Liver (tissue), 3 donors: ENCODE measurements at regions not wholly inside any gene's neighbourhood (a gene's known extent, or its start where the extent isn't known, plus 50 kb on each side); places are given as distances from the start of the nearest gene placed in this dataset.

Experiments
- GABPA ChIP-seq, 2 donors: IDR thresholded peaks in 1 of 2; conservative IDR thresholded peaks in 1 of 2; 2 replicates each; pipeline ENCODE4 v1.6.1; 2016; ENCODE audit warnings: antibody characterized with exemption in 2 of 2, mild to moderate bottlenecking in 1 of 2, moderate library complexity in 1 of 2
- HNF4A ChIP-seq, 2 donors: conservative IDR thresholded peaks; 2 replicates each; pipeline ENCODE4 v1.6.1; 2016; ENCODE audit warnings: antibody characterized with exemption in 2 of 2, mild to moderate bottlenecking in 2 of 2
- RAD21 ChIP-seq, 2 donors: IDR thresholded peaks; 2 replicates each; pipeline ENCODE4 v1.6.1; 2016; ENCODE audit warnings: antibody characterized with exemption in 2 of 2, mild to moderate bottlenecking in 2 of 2
- SP1 ChIP-seq: IDR thresholded peaks from 2 replicates; pipeline ENCODE4 v1.6.1; 2018; ENCODE audit warnings: antibody characterized with exemption, mild to moderate bottlenecking
- TAF1 ChIP-seq: conservative IDR thresholded peaks from 2 replicates; pipeline ENCODE4 v1.6.1; 2016; ENCODE audit warnings: antibody characterized with exemption, mild to moderate bottlenecking
- YY1 ChIP-seq: IDR thresholded peaks from 2 replicates; pipeline ENCODE4 v1.6.1; 2016; ENCODE audit warnings: antibody characterized with exemption, mild to moderate bottlenecking
- TF ChIP-seq, protein P1 (sequence below): IDR thresholded peaks from 2 replicates; pipeline ENCODE4 v1.6.1; 2016; ENCODE audit warnings: antibody characterized with exemption
- TF ChIP-seq, protein P2 (sequence below): fragments of 150-350 bp; IDR thresholded peaks from 2 replicates; pipeline ENCODE4 v1.5.1; 2017; ENCODE audit warnings: improper control_type of control experiment, low read depth, low read length; ENCODE audit not compliant: missing input control
- donor health status: healthy.
- donor health status: healthy.

- TF ChIP-seq RAD21 (IDR thresholded peaks at IDR 0.05) (no peak), SP1 (no peak), GABPA (IDR thresholded peaks at IDR 0.05 in 1 of 2, conservative IDR thresholded peaks at IDR 0.05 in 1 of 2) (no peak), YY1 (no peak), TAF1 (no peak), HNF4A (conservative IDR thresholded peaks at IDR 0.05) (no peak)
- TF ChIP-seq, protein P1, sequence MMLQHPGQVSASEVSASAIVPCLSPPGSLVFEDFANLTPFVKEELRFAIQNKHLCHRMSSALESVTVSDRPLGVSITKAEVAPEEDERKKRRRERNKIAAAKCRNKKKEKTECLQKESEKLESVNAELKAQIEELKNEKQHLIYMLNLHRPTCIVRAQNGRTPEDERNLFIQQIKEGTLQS, result no peak
- TF ChIP-seq, protein P2, sequence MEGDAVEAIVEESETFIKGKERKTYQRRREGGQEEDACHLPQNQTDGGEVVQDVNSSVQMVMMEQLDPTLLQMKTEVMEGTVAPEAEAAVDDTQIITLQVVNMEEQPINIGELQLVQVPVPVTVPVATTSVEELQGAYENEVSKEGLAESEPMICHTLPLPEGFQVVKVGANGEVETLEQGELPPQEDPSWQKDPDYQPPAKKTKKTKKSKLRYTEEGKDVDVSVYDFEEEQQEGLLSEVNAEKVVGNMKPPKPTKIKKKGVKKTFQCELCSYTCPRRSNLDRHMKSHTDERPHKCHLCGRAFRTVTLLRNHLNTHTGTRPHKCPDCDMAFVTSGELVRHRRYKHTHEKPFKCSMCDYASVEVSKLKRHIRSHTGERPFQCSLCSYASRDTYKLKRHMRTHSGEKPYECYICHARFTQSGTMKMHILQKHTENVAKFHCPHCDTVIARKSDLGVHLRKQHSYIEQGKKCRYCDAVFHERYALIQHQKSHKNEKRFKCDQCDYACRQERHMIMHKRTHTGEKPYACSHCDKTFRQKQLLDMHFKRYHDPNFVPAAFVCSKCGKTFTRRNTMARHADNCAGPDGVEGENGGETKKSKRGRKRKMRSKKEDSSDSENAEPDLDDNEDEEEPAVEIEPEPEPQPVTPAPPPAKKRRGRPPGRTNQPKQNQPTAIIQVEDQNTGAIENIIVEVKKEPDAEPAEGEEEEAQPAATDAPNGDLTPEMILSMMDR, result no peak
These were observed 959.6 kb upstream of the SOX11 start for GRCh38 chr2:4732560-4732959.
